Spinal cord (tissue), 9 donors: ENCODE measurements at regions not wholly inside any gene's neighbourhood (a gene's known extent, or its start where the extent isn't known, plus 50 kb on each side); places are given as distances from the start of the nearest gene placed in this dataset.
"Not testable (repeated sequence)": the region's sequence is repeated elsewhere in the genome, so short reads cannot be mapped to it uniquely, and the experiment has no call there.

ENCODE experiments used
- DNase-seq, 6 donors: peaks; one replicate each; pipeline versions ENCODE4 v3.0.0 to v3.0.0-alpha.2; 2013 to 2015; ENCODE audit warnings: low spot score in 6 of 6, low read depth in 4 of 6
- H3K27ac ChIP-seq: one replicate; pipeline ENCODE4 v1.5.1; 2013; ENCODE audit warnings: low read depth, low read length, control low read depth
- H3K27me3 ChIP-seq: one replicate; pipeline ENCODE4 v1.6.1; 2013; ENCODE audit warnings: low read length; ENCODE audit not compliant: control insufficient read depth, insufficient read depth
- H3K36me3 ChIP-seq: one replicate; pipeline ENCODE4 v1.6.1; 2013; ENCODE audit warnings: low read length; ENCODE audit not compliant: control insufficient read depth, insufficient read depth
- H3K4me1 ChIP-seq: one replicate; pipeline ENCODE4 v1.6.1; 2013; ENCODE audit warnings: low read length; ENCODE audit not compliant: control insufficient read depth, insufficient read depth
- H3K4me3 ChIP-seq: one replicate; pipeline ENCODE4 v1.5.1; 2013; ENCODE audit warnings: low read depth, low read length, control low read depth
- H3K9me3 ChIP-seq: one replicate; pipeline ENCODE4 v1.6.1; 2013; ENCODE audit warnings: low read length; ENCODE audit not compliant: control insufficient read depth, insufficient read depth
- WGBS: methylation state at CpG from one replicate; pipeline ENCODE4 v1.1.5; 2013; ENCODE audit warnings: missing lambda C conversion rate; ENCODE audit not compliant: insufficient coverage; 5-methylcytosine and 5-hydroxymethylcytosine counted together
- donor health status: healthy.

DNA sequence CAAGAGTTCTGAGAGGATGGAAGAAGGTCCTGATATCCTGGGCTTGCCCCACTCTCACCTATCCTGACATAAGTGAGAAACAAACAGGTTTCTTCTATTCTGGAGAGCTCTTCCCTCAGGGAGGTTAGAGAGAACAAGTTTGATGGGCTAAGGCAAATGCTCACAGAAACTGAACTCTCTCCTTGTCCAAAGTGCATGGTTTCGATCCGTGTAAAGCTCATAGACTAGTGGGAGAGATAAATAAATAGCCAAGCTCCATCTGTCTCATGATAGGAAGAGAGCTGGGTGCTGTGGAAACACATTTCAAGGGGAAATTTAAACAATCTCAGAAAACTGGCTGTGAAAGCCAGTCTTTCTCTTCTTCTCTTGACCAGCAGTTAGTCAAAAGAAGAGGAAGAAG lies 459.5 kb upstream of the LARGE1 start:
- Histone ChIP-seq H3K4me1 (no peaks in the 10 kb centered on the region), H3K4me3 (no peak overlapping the region), H3K9me3 (no peaks in the 10 kb centered on the region), H3K27me3 (no peaks in the 10 kb centered on the region), H3K36me3 (no peaks in the 10 kb centered on the region), H3K27ac (no peak overlapping the region)
- no peak for DNase-seq
- WGBS, result no CpG with 5 or more reads among the region's 2 CpGs

GRCh38 chr22:34380532-34380931 lies 460.3 kb upstream of the LARGE1 start:
- H3K4me3 ChIP-seq, result no peak overlapping the region
- H3K27ac ChIP-seq, result no peak overlapping the region
- H3K27me3 ChIP-seq, result no peaks in the 10 kb centered on the region
- H3K9me3 ChIP-seq, result no peaks in the 10 kb centered on the region
- no peaks in the 10 kb centered on the region for H3K4me1 ChIP-seq
- DNase-seq, result peak in 1 of 6 donors; percentile 4
- H3K36me3 ChIP-seq, result no peaks in the 10 kb centered on the region
- 88% methylated on average over 4 of the region's 4 CpGs for WGBS

- 58% methylated on average over 2 of the region's 3 CpGs for WGBS
- Histone ChIP-seq H3K36me3 (no peaks in the 10 kb centered on the region), H3K4me3 (no peak overlapping the region), H3K4me1 (no peaks in the 10 kb centered on the region), H3K27ac (no peak overlapping the region), H3K9me3 (no peaks in the 10 kb centered on the region), H3K27me3 (no peaks in the 10 kb centered on the region)
- DNase-seq, result no peak
Observed at GRCh38 chr22:34390400-34390799, 470.1 kb upstream of the LARGE1 start.

- DNase-seq, result no peak
- Histone ChIP-seq H3K4me1 (no peaks in the 10 kb centered on the region), H3K27me3 (no peaks in the 10 kb centered on the region), H3K9me3 (no peaks in the 10 kb centered on the region), H3K36me3 (no peaks in the 10 kb centered on the region), H3K27ac (no peak overlapping the region), H3K4me3 (no peak overlapping the region)
- 81% methylated on average over 2 of the region's 4 CpGs for WGBS
Observed at GRCh38 chr22:34395370-34395769, 475.1 kb upstream of the LARGE1 start.

DNA sequence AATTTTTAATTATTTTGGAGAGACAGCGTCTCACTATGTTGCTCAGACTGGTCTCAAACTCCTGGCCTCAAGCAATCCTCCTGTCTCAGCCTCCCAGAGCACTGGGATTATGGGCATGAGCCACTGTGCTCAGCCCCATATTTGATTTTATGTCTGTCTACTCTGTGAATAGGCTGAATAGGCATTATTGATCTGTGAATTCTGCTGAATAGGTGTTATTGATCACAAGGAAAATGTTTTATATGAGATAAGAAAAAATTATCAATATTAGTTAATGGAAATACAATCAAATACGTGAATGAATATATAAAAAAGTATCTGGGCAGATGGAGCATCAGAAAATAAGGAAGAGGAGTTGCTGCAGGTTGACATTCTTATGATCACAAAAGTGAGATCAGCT lies 483.4 kb upstream of the LARGE1 start:
- 100% methylated on average over 1 of the region's 2 CpGs for WGBS
- H3K4me1 ChIP-seq, result no peaks in the 10 kb centered on the region
- no peak overlapping the region for H3K27ac ChIP-seq
- H3K27me3 ChIP-seq, result no peaks in the 10 kb centered on the region
- no peak for DNase-seq
- H3K36me3 ChIP-seq, result no peaks in the 10 kb centered on the region
- no peaks in the 10 kb centered on the region for H3K9me3 ChIP-seq
- no peak overlapping the region for H3K4me3 ChIP-seq

- H3K36me3 ChIP-seq, result no peaks in the 10 kb centered on the region
- WGBS, result 59% methylated on average over 2 of the region's 4 CpGs
- DNase-seq, result no peak
- H3K4me1 ChIP-seq, result no peaks in the 10 kb centered on the region
- H3K27ac ChIP-seq, result no peak overlapping the region
- H3K9me3 ChIP-seq, result no peaks in the 10 kb centered on the region
- H3K4me3 ChIP-seq, result no peak overlapping the region
- H3K27me3 ChIP-seq, result no peaks in the 10 kb centered on the region
Observed at GRCh38 chr22:34410111-34410510, 489.8 kb upstream of the LARGE1 start.

GRCh38 chr22:34414467-34415440 lies 494.5 kb upstream of the LARGE1 start:
- DNase-seq, result peak; percentile 28 to 85 (median 43)
- H3K4me1 ChIP-seq, result no peaks in the 10 kb centered on the region

GRCh38 chr22:34416022-34416860 lies 496.0 kb upstream of the LARGE1 start:
- no peaks in the 10 kb centered on the region for H3K27me3 ChIP-seq
- DNase-seq, result peak in 4 of 6 donors; percentile 10 to 88 (median 44)
- no peaks in the 10 kb centered on the region for H3K36me3 ChIP-seq
- H3K4me3 ChIP-seq, result no peak overlapping the region
- H3K9me3 ChIP-seq, result no peaks in the 10 kb centered on the region
- no peak overlapping the region for H3K27ac ChIP-seq
- whole genome bisulfite sequencing, result 8% methylated on average over 2 of the region's 7 CpGs
- no peaks in the 10 kb centered on the region for H3K4me1 ChIP-seq

More at GRCh38 chr22:34414467-34415440, 494.5 kb upstream of the LARGE1 start:
- 17% methylated on average over 2 of the region's 4 CpGs for WGBS
- H3K4me3 ChIP-seq, result no peak overlapping the region
- no peaks in the 10 kb centered on the region for H3K36me3 ChIP-seq
- H3K27me3 ChIP-seq, result no peaks in the 10 kb centered on the region
- no peak overlapping the region for H3K27ac ChIP-seq
- no peaks in the 10 kb centered on the region for H3K9me3 ChIP-seq

DNA sequence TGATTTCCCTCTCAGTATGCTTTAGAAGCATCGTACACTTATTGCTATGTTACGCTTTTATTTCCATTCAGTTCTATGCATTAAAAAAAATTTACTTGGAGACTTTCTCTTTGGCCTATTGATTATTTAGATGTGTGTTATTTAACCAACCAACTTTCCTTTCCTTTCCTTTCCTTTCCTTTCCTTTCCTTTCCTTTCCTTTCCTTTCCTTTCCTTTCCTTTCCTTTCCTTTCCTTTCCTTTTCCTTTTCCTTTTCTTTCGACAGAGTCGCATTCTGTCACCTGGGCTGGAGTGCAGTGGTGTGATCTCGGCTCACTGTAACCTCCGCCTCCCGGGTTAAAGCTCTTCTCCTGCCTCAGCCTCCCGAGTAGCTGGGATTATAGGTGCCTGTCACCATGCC lies 502.7 kb upstream of the LARGE1 start:
- not testable (repeated sequence) for DNase-seq, H3K36me3 ChIP-seq, H3K27me3 ChIP-seq, H3K9me3 ChIP-seq, H3K4me1 ChIP-seq, H3K27ac ChIP-seq, H3K4me3 ChIP-seq
- WGBS, result 95% methylated on average over 5 of the region's 8 CpGs
